ENCODE measurements at regions not wholly inside any gene's neighbourhood (a gene's known extent, or its start where the extent isn't known, plus 50 kb on each side); places are given as distances from the start of the nearest gene placed in this dataset.
"Not testable (repeated sequence)": the region's sequence is repeated elsewhere in the genome, so short reads cannot be mapped to it uniquely, and the experiment has no call there.

GRCh38 chr5:162668926-162669325, 601.4 kb downstream of the GABRG2 start:
- no peak for DNase-seq (ENCODE audit: low read depth)
- no peak for TF ChIP-seq CTCF (conservative IDR thresholded peaks at IDR 0.05; ENCODE audit: low read depth, low read length)
- no peak overlapping the region for H3K4me3 ChIP-seq (ENCODE audit: low read length)

GRCh38 chr5:162672061-162672460, 604.5 kb downstream of the GABRG2 start:
- TF ChIP-seq CTCF (conservative IDR thresholded peaks at IDR 0.05; ENCODE audit: low read depth, low read length): no peak
- H3K4me3 ChIP-seq (ENCODE audit: low read length): no peak overlapping the region
- DNase-seq (ENCODE audit: low read depth): peak; percentile 52

DNA sequence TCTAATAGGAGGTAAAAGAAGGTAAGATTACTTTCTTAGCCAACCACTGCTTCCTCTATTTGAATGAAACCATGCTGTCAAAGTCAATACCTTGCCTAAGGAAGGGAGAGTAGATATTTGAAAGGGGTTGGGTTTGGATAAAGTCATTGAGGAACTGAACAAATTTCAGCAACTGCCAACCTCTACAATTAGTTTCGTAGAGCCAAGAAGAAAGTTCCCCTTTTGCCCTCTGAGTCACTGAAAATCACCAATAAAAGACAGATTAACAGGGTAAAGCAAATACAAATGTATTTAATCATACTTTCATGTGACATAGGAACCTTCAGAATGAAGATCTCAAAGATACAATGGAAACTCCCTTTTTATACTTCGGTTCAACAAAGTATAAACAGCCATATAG, 615.7 kb downstream of the GABRG2 start:
- no peak overlapping the region for H3K4me3 ChIP-seq (ENCODE audit: low read length)
- DNase-seq (ENCODE audit: low read depth): peak; percentile 47
- no peak for TF ChIP-seq CTCF (conservative IDR thresholded peaks at IDR 0.05; ENCODE audit: low read depth, low read length)

- no peak overlapping the region for H3K4me3 ChIP-seq (ENCODE audit: low read length)
- no peak for TF ChIP-seq CTCF (conservative IDR thresholded peaks at IDR 0.05; ENCODE audit: low read depth, low read length)
- no peak for DNase-seq (ENCODE audit: low read depth)
Observed at GRCh38 chr5:162684145-162684544, 616.6 kb downstream of the GABRG2 start.

GRCh38 chr5:162685302-162685701, 617.7 kb downstream of the GABRG2 start:
- no peak for DNase-seq (ENCODE audit: low read depth)
- H3K4me3 ChIP-seq (ENCODE audit: low read length): no peak overlapping the region
- no peak for TF ChIP-seq CTCF (conservative IDR thresholded peaks at IDR 0.05; ENCODE audit: low read depth, low read length)

- H3K4me3 ChIP-seq (ENCODE audit: low read length); DNase-seq (ENCODE audit: low read depth): not testable (repeated sequence)
Observed at GRCh38 chr5:162696272-162696671, 628.7 kb downstream of the GABRG2 start.

- no peak overlapping the region for H3K4me3 ChIP-seq (ENCODE audit: low read length)
- TF ChIP-seq CTCF (conservative IDR thresholded peaks at IDR 0.05; ENCODE audit: low read depth, low read length): no peak
- DNase-seq (ENCODE audit: low read depth): no peak
Observed at GRCh38 chr5:162699361-162699760, 631.8 kb downstream of the GABRG2 start.

DNA sequence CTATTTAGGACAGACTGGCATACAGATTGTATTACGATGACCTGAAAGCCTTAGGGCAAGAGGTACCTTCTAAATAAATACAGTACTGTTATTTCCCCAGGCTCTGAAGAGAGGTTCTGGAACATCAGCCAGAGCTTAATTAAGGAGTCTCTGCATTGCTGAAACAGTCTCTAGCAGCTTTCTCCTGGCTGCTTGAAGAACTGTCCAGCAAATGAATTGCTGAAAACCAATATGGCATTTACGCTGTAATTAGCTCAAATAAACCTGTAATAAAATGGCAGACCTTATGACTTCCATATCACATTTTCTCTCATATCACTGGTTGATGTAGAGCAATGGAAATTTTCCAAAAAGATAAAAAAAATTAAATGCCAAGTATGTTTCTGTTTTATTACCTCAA, 636.3 kb downstream of the GABRG2 start:
- DNase-seq (ENCODE audit: low read depth): no peak
- no peak for TF ChIP-seq CTCF (conservative IDR thresholded peaks at IDR 0.05; ENCODE audit: low read depth, low read length)
- no peak overlapping the region for H3K4me3 ChIP-seq (ENCODE audit: low read length)
